RPMI8226 (cell line): ENCODE measurements at regions not wholly inside any gene's neighbourhood (a gene's known extent, or its start where the extent isn't known, plus 50 kb on each side); places are given as distances from the start of the nearest gene placed in this dataset.

Experiments used
- DNase-seq: peaks from one replicate; pipeline ENCODE4 v3.0.0-alpha.2; 2015

DNA sequence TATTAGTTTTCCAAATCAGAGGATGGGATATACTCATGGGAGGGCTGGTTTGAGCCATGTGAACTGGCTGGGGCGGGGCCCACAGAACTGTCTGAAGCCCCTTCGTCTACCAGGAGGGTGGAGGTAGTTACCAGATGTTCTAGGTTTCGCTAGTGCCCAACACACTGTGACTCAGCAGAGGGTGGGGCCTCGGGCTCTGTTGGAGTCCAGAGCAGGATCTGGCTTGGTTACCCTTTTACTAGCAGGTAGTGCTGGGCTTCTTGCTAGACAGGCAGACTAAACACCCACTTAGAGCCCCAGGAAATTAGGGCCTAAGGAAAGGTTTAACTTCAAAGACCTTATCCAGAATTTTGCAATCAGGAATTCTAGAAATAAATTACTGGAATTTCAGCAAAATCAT is 56.2 kb upstream of the CHRDL1 start:
- peak; percentile 13 for DNase-seq

- DNase-seq, result peak; percentile 63
Observed at GRCh38 chrX:110847334-110847733, 51.7 kb upstream of the CHRDL1 start.

DNA sequence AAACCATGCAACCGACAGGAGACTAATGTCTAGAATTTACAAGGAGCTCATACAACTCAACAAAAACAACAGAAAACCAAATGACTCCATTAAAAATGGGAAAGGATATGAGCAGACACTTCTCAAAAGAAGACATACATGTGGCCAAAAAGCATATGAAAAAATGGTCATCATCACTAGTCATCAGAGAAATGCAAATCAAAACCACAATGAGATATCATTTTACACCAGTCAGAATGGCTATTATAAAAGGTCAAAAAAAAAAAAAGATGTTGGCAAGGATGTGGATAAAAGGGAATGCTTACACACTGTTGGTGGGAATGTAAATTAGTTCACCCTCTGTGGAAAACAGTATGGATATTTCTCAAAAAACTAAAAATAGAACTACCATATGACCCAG is 50.5 kb upstream of the CHRDL1 start:
- DNase-seq, result no peak
